ENCODE measurements at regions not wholly inside any gene's neighbourhood (a gene's known extent, or its start where the extent isn't known, plus 50 kb on each side); places are given as distances from the start of the nearest gene placed in this dataset.
"Not testable (repeated sequence)": the region's sequence is repeated elsewhere in the genome, so short reads cannot be mapped to it uniquely, and the experiment has no call there.

- TF ChIP-seq CTCF, POLR2A (IDR thresholded peaks at IDR 0.05): not testable (repeated sequence)
These were observed 342.4 kb downstream of the DCHS2 start for GRCh38 chr4:154149236-154149635.

Measured in testis (tissue), 2 donors.